K562 (cell line): ENCODE measurements at regions not wholly inside any gene's neighbourhood (a gene's known extent, or its start where the extent isn't known, plus 50 kb on each side); places are given as distances from the start of the nearest gene placed in this dataset.

Experiments used
- ATAC-seq: fragments of 200-7000 bp; cut with Tn5 transposase; 3 replicates; pipeline ENCODE4 v1.9.1; 2020; ENCODE audit warnings: moderate library complexity
- BruUV-seq: library from RNA; stranded (reverse); fragments of 400-500 nt; replicated peaks from 2 replicates; lab custom pipeline; 2021; lab: Mats Ljungman, UMichigan
- CTCF ChIA-PET: fragments of 300-600 bp; formaldehyde crosslinking; extraction: SDS; loops from one replicate; lab custom pipeline; 2021; ENCODE audit warnings: low intra/inter-chr PET ratio; lab: Yijun Ruan, JAX
- POLR2A ChIA-PET: fragments of 300-600, 350-650 bp; sonication (Branson Sonifier 250); formaldehyde crosslinking; extraction: SDS; loops from one replicate; lab custom pipeline; 2021; ENCODE audit warnings: antibody characterized with exemption, inconsistent platforms; lab: Yijun Ruan, JAX
- DNase-seq, 4 experiments: peaks; one replicate each; pipeline versions ENCODE4 v3.0.0 to v3.0.0-alpha.2; 2011 to 2018; ENCODE audit warnings: low spot score in 3 of 4, mixed read lengths in 3 of 4; ENCODE audit errors: extremely low read depth in 1 of 4
- FAIRE-seq: peaks from 2 replicates; lab custom pipeline; 2011; peaks lifted over from hg19 to GRCh38; lab: Jason Lieb, UNC
- H2AFZ ChIP-seq: 2 replicates; pipeline ENCODE4 v1.6.0; 2011; ENCODE audit warnings: low read depth, low read length, control low read depth, inconsistent platforms
- H3K27ac ChIP-seq: fragments of 200-600 bp; 3 replicates; pipeline ENCODE4 v1.8.0; 2011; ENCODE audit warnings: low read depth, mild to moderate bottlenecking, control low read depth, inconsistent platforms, low read length, moderate library complexity, mixed read lengths; ENCODE audit errors: extremely low read depth
- H3K27me3 ChIP-seq, 2 experiments: fragments of 300-600 bp in 1 of 2; 2 replicates in 1 of 2; 3 replicates in 1 of 2; pipeline versions ENCODE4 v1.6.0 to v1.8.0; 2011; ENCODE audit warnings: inconsistent platforms in 2 of 2, low read length in 2 of 2, mild to moderate bottlenecking in 1 of 2, mixed read lengths in 1 of 2, moderate library complexity in 1 of 2; ENCODE audit not compliant: control insufficient read depth in 2 of 2, insufficient read depth in 2 of 2
- H3K36me3 ChIP-seq: fragments of 300-600 bp; 3 replicates; pipeline ENCODE4 v1.8.0; 2011; ENCODE audit warnings: mild to moderate bottlenecking, low read length, inconsistent platforms; ENCODE audit not compliant: control insufficient read depth, insufficient read depth
- H3K4me1 ChIP-seq, 2 experiments: fragments of 200-600 bp in 1 of 2; replicated peaks in 1 of 2; 2 replicates in 1 of 2; 3 replicates in 1 of 2; pipeline versions ENCODE4 v1.5.1 to v1.8.0; 2011; ENCODE audit warnings: inconsistent platforms in 2 of 2, low read length in 2 of 2, mild to moderate bottlenecking in 1 of 2, mixed read lengths in 1 of 2, moderate library complexity in 1 of 2; ENCODE audit not compliant: control insufficient read depth in 2 of 2, insufficient read depth in 2 of 2
- H3K4me2 ChIP-seq: 2 replicates; pipeline ENCODE4 v1.6.1; 2011; ENCODE audit warnings: low read length, control low read depth, inconsistent platforms, mixed read lengths; ENCODE audit not compliant: insufficient read depth
- H3K4me3 ChIP-seq: fragments of 200-600 bp; sonication (generic), shearing (Covaris generic); 2 replicates; pipeline ENCODE4 v1.5.1; 2016; ENCODE audit warnings: control low read depth, inconsistent platforms
- H3K79me2 ChIP-seq: fragments of 200-600 bp; 3 replicates; pipeline ENCODE4 v1.8.0; 2011; ENCODE audit warnings: low read length, inconsistent platforms; ENCODE audit not compliant: control insufficient read depth, insufficient read depth
- H3K9ac ChIP-seq, 2 experiments: 2 replicates each; pipeline versions ENCODE4 v1.6.0 to v1.6.1; 2011; ENCODE audit warnings: low read depth in 2 of 2, low read length in 2 of 2, control low read depth in 1 of 2, inconsistent platforms in 1 of 2, mild to moderate bottlenecking in 1 of 2, mixed read lengths in 1 of 2; ENCODE audit not compliant: insufficient read depth in 1 of 2
- H3K9me1 ChIP-seq: one replicate; pipeline ENCODE4 v1.6.0; 2011; ENCODE audit warnings: inconsistent platforms, mild to moderate bottlenecking, low read length, moderate library complexity; ENCODE audit not compliant: control insufficient read depth, insufficient read depth
- H3K9me3 ChIP-seq: replicated peaks from 2 replicates; pipeline ENCODE4 v1.5.1; 2011; ENCODE audit warnings: low read depth, low read length, inconsistent platforms; ENCODE audit not compliant: control insufficient read depth, insufficient read depth
- H4K20me1 ChIP-seq: replicated peaks from 2 replicates; pipeline ENCODE4 v1.6.1; 2011; ENCODE audit warnings: low read length, inconsistent platforms, mixed read lengths; ENCODE audit not compliant: control insufficient read depth, insufficient read depth
- CREB3L1 ChIP-seq: fragments of 450-650 bp; IDR thresholded peaks from 2 replicates; pipeline ENCODE4 v1.6.1; 2014; ENCODE audit warnings: low read depth, mild to moderate bottlenecking, moderate library complexity, borderline replicate concordance
- GTF2B ChIP-seq: IDR thresholded peaks from 2 replicates; pipeline ENCODE4 v1.6.1; 2011; ENCODE audit not compliant: insufficient read length; ENCODE audit errors: extremely low read depth
- MCM7 ChIP-seq, 2 experiments: fragments of 450-650 bp; IDR thresholded peaks; 2 replicates each; pipeline ENCODE4 v1.6.1; 2016 to 2018
- MYBL2 ChIP-seq, 2 experiments: fragments of 450-650 bp in 1 of 2; sonication (generic) in 1 of 2; formaldehyde crosslinking in 1 of 2; IDR thresholded peaks; 2 replicates each; pipeline versions ENCODE4 v1.6.1 to v1.8.1; 2017 to 2022; ENCODE audit warnings: borderline replicate concordance in 1 of 2, inconsistent platforms in 1 of 2, low read depth in 1 of 2, mild to moderate bottlenecking in 1 of 2, missing genetic modification reagents in 1 of 2, moderate library complexity in 1 of 2
- SAFB2 ChIP-seq: fragments of 200-400 bp; formaldehyde crosslinking; IDR thresholded peaks from 2 replicates; pipeline ENCODE4 v1.6.1; 2018; ENCODE audit warnings: borderline replicate concordance, low read length, low read depth, moderate library complexity; ENCODE audit not compliant: severe bottlenecking
- SMARCA5 ChIP-seq: fragments of 450-650 bp; IDR thresholded peaks from 2 replicates; pipeline ENCODE4 v1.6.1; 2016
- SOX6 ChIP-seq: fragments of 450-650 bp; IDR thresholded peaks from 2 replicates; pipeline ENCODE4 v1.6.1; 2014; ENCODE audit warnings: mild to moderate bottlenecking
- SREBF1 ChIP-seq: fragments of 150-350 bp; IDR thresholded peaks from 2 replicates; pipeline ENCODE4 v1.6.1; 2014; ENCODE audit warnings: antibody characterized with exemption, low read depth, low read length, borderline replicate concordance
- SRSF7 ChIP-seq: fragments of 200-400 bp; formaldehyde crosslinking; optimal IDR thresholded peaks from 2 replicates; pipeline ENCODE3; 2017; ENCODE audit warnings: mild to moderate bottlenecking, low read depth, low read length
- TAF15 ChIP-seq: fragments of 200-400 bp; formaldehyde crosslinking; IDR thresholded peaks from 2 replicates; pipeline ENCODE4 v1.6.1; 2017; ENCODE audit warnings: mild to moderate bottlenecking, low read depth, low read length, moderate library complexity
- ZNF175 ChIP-seq: fragments of 200-800 bp; sonication (Bioruptor generic); IDR thresholded peaks from 2 replicates; pipeline ENCODE4 v1.6.1; 2016; ENCODE audit warnings: low read depth, mild to moderate bottlenecking, missing genetic modification characterization, missing compliant biosample characterization
- ZNF232 ChIP-seq: sonication (generic); formaldehyde crosslinking; IDR thresholded peaks from 2 replicates; pipeline ENCODE4 v1.8.0; 2022; ENCODE audit warnings: mild to moderate bottlenecking, missing genetic modification reagents
- ZNF79 ChIP-seq: fragments of 250-450 bp; sonication (Bioruptor Pico); IDR thresholded peaks from 2 replicates; pipeline ENCODE4 v1.4.0; 2020; ENCODE audit warnings: low read depth, mild to moderate bottlenecking, moderate library complexity
- WGBS: fragments of 100-300 bp; shearing (Covaris generic); methylation state at CpG from one replicate; pipeline ENCODE4 v1.1.6; 2016; ENCODE audit warnings: low coverage, mixed read lengths; ENCODE audit not compliant: insufficient coverage; ENCODE audit errors: missing lambda C conversion rate; 5-methylcytosine and 5-hydroxymethylcytosine counted together
- in situ Hi-C: fragments of 300-500 bp; cut with MboI; formaldehyde crosslinking; loops from 4 replicates; pipeline ENCODE4 v1.15.0; 2018; ENCODE audit warnings: inconsistent platforms, mixed read lengths
- intact Hi-C: fragments of 100-400 bp; cut with micrococcal nuclease; formaldehyde crosslinking; loops from 2 replicates; pipeline ENCODE4 v1.14.2; 2022
- TF ChIP-seq, protein P1 (sequence below), 2 experiments: IDR thresholded peaks; 2 replicates each; pipeline ENCODE4 v1.6.1; 2012; ENCODE audit warnings: improper control_type of control experiment in 2 of 2, low read depth in 2 of 2, low read length in 2 of 2, borderline replicate concordance in 1 of 2

DNA sequence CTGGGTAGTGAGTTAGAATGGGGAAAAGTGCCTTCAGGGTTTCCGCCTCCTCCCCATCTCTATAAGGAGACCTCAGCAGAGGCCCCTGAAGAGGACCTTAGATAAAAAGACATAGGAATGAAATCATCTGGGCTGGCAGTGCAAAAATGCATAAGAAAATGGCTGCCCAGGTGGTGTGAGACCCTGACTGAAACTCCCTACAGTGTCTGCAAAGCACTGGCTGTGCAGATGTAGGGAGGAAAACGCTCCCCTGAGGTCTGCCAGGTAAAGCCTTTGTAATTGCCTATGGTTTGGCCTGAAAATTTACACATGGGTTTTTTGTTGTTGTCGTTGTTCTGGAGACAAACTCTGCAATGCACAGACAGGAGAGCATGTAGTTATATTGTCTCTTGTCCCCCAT lies 128.1 kb upstream of the VWC2 start (continued):
- TF ChIP-seq CREB3L1 (no peak), MYBL2 (IDR thresholded peaks at IDR 0.05; ENCODE audit: low read depth) (no peak), MYBL2 (CRISPR knock-in tag; IDR thresholded peaks at IDR 0.05; ENCODE audit: borderline replicate concordance) (no peak), SRSF7 (no peak), SREBF1 (no peak), ZNF232 (CRISPR knock-in tag) (no peak)

GRCh38 chr7:49660170-49660783 lies 113.2 kb upstream of the VWC2 start:
- WGBS, result 0% methylated on average over 3 of the region's 3 CpGs
- no peak overlapping the region for H3K9ac ChIP-seq
- no peaks in the 10 kb centered on the region for H3K9me1 ChIP-seq
- H3K4me3 ChIP-seq, result no peak overlapping the region
- POLR2A ChIA-PET, result no interaction called here
- no peaks in the 10 kb centered on the region for H4K20me1 ChIP-seq
- no peaks in the 10 kb centered on the region for H3K79me2 ChIP-seq
- H3K27ac ChIP-seq, result no peak overlapping the region
- CTCF ChIA-PET, result no interaction called here
- in situ Hi-C loops, result no loop called here
- H3K4me2 ChIP-seq, result no peak overlapping the region
- no peaks in the 10 kb centered on the region for H3K9me3 ChIP-seq
- no TSS peak for BruUV-seq
- H2AFZ ChIP-seq, result no peak overlapping the region
- no peak for ATAC-seq
- no peaks in the 10 kb centered on the region for H3K27me3 ChIP-seq
- no peaks in the 10 kb centered on the region for H3K36me3 ChIP-seq
- FAIRE-seq, result no peak
- H3K4me1 ChIP-seq, result no peaks in the 10 kb centered on the region
- no peak for DNase-seq
- intact Hi-C loops, result no loop called here
- TF ChIP-seq TAF15, result no peak
- no peak for TF ChIP-seq ZNF79
- no peak for TF ChIP-seq GTF2B
- TF ChIP-seq, protein P1, sequence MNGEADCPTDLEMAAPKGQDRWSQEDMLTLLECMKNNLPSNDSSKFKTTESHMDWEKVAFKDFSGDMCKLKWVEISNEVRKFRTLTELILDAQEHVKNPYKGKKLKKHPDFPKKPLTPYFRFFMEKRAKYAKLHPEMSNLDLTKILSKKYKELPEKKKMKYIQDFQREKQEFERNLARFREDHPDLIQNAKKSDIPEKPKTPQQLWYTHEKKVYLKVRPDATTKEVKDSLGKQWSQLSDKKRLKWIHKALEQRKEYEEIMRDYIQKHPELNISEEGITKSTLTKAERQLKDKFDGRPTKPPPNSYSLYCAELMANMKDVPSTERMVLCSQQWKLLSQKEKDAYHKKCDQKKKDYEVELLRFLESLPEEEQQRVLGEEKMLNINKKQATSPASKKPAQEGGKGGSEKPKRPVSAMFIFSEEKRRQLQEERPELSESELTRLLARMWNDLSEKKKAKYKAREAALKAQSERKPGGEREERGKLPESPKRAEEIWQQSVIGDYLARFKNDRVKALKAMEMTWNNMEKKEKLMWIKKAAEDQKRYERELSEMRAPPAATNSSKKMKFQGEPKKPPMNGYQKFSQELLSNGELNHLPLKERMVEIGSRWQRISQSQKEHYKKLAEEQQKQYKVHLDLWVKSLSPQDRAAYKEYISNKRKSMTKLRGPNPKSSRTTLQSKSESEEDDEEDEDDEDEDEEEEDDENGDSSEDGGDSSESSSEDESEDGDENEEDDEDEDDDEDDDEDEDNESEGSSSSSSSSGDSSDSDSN (IDR thresholded peaks at IDR 0.05; ENCODE audit: borderline replicate concordance in 1 of 2, low read depth in 2 of 2, low read length in 2 of 2), result no peak
- no peak for TF ChIP-seq MCM7 (IDR thresholded peaks at IDR 0.05)
- TF ChIP-seq SAFB2, result no peak
- TF ChIP-seq SMARCA5, result no peak
- TF ChIP-seq SOX6, result no peak
- no peak for TF ChIP-seq ZNF175
